ENCODE measurements at regions not wholly inside any gene's neighbourhood (a gene's known extent, or its start where the extent isn't known, plus 50 kb on each side); places are given as distances from the start of the nearest gene placed in this dataset.

DNA sequence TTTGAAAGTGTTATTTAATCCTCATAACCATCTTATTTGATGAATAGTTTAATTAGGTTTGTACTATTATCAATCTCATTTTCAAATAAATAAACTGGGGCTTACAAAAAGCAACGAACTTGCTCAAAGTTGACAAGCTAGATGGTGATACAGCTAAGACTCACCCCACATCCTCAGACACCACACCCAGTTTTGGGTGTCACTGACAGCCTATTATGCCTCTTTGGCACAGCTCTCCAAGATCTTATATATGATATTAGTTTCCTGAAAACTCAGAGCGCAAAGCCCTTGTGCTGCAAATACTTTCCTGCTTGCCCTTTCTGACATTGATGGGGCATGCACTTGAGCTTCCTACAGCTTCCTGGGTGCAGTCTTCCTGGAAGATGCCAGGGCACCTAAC is 223.4 kb upstream of the GADL1 start:
- H3K4me1 ChIP-seq (ENCODE audit: control insufficient read depth in 1 of 2, insufficient read depth in 2 of 2, low read length in 2 of 2): no peaks in the 10 kb centered on the region
- H4K20me1 ChIP-seq (ENCODE audit: insufficient read depth): no peaks in the 10 kb centered on the region
- no peak overlapping the region for H3K4me3 ChIP-seq (replicated peaks in 1 of 2; ENCODE audit: low read depth in 1 of 2, low read length in 2 of 2)
- ChIA-PET RAD21 (ENCODE audit: low non-redundant PET in 1 of 2, low total read pairs in 2 of 2, uncharacterized antibody in 2 of 2, unreplicated experiment in 2 of 2) (no interaction called here), CTCF (no interaction called here), POLR2A (no interaction called here)
- TF ChIP-seq FOSL1 (IDR thresholded peaks at IDR 0.05; ENCODE audit: low read depth): no peak
- TF ChIP-seq TCF7L2 (IDR thresholded peaks at IDR 0.05; ENCODE audit: borderline replicate concordance, extremely low read depth, insufficient read depth, insufficient read length): no peak
- no peak for TF ChIP-seq ELF1 (IDR thresholded peaks at IDR 0.05; ENCODE audit: borderline replicate concordance, low read depth)
- no peak overlapping the region for H2AFZ ChIP-seq (ENCODE audit: low read depth, low read length, poor library complexity, severe bottlenecking)
- no peaks in the 10 kb centered on the region for H3K27me3 ChIP-seq (ENCODE audit: insufficient read depth, low read length)
- no peaks in the 10 kb centered on the region for H3K9me2 ChIP-seq (ENCODE audit: insufficient read depth)
- intact Hi-C loops (cut with micrococcal nuclease): no loop called here
- ATAC-seq (no peak), DNase-seq (ENCODE audit: low read depth, low spot score) (no peak)
- H3K79me2 ChIP-seq (ENCODE audit: insufficient read depth, low read length): no peaks in the 10 kb centered on the region
- no peaks in the 10 kb centered on the region for H3K36me3 ChIP-seq (ENCODE audit: control insufficient read depth in 1 of 2, insufficient read depth in 2 of 2, low read length in 2 of 2)
- no peaks in the 10 kb centered on the region for H3K9me3 ChIP-seq (ENCODE audit: control insufficient read depth in 1 of 2, insufficient read depth in 1 of 2, low read depth in 1 of 2, low read length in 2 of 2)
- no peak overlapping the region for H3K4me2 ChIP-seq (ENCODE audit: low read length)
- no peak overlapping the region for H3K9ac ChIP-seq (ENCODE audit: low read length)
- BruUV-seq (replicated peaks): no TSS peak
- no peak overlapping the region for H3K27ac ChIP-seq (ENCODE audit: low read depth, low read length)

DNA sequence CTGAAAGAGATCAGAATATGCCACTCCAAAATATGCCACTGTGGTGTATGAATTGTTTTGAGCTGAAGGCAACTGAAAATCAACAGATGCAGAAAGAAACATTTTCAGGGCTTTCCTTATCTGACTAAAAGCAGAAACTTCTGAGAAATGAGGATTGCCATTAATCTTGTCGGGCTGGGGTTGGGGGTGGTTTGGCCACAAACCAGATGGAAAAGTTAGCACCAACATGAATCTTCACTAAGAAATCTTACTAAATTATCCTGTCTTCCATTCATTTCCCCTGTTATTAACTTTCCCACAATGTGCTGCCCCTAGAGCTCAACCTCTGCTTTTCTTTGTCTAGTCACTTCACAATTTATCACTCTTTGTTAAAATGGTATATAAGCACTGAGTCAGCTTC is 229.9 kb upstream of the GADL1 start:
- TF ChIP-seq, protein P1, sequence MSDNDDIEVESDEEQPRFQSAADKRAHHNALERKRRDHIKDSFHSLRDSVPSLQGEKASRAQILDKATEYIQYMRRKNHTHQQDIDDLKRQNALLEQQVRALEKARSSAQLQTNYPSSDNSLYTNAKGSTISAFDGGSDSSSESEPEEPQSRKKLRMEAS (IDR thresholded peaks at IDR 0.05): no peak
- TF ChIP-seq, protein P2, sequence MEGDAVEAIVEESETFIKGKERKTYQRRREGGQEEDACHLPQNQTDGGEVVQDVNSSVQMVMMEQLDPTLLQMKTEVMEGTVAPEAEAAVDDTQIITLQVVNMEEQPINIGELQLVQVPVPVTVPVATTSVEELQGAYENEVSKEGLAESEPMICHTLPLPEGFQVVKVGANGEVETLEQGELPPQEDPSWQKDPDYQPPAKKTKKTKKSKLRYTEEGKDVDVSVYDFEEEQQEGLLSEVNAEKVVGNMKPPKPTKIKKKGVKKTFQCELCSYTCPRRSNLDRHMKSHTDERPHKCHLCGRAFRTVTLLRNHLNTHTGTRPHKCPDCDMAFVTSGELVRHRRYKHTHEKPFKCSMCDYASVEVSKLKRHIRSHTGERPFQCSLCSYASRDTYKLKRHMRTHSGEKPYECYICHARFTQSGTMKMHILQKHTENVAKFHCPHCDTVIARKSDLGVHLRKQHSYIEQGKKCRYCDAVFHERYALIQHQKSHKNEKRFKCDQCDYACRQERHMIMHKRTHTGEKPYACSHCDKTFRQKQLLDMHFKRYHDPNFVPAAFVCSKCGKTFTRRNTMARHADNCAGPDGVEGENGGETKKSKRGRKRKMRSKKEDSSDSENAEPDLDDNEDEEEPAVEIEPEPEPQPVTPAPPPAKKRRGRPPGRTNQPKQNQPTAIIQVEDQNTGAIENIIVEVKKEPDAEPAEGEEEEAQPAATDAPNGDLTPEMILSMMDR (IDR thresholded peaks at IDR 0.05 in 2 of 3, conservative IDR thresholded peaks at IDR 0.05 in 1 of 3; ENCODE audit: borderline replicate concordance in 1 of 3, insufficient read depth in 1 of 3, low read depth in 2 of 3, low read length in 2 of 3): no peak
- Histone ChIP-seq H3K9ac (ENCODE audit: low read length) (no peak overlapping the region), H3K9me3 (ENCODE audit: control insufficient read depth in 1 of 2, insufficient read depth in 1 of 2, low read depth in 1 of 2, low read length in 2 of 2) (0 out of 4 replicates have a peak, but pooled peaks cover 0 to 4% of the 10 kb centered on the region in 2 experiments), H3K4me2 (ENCODE audit: low read length) (no peak overlapping the region), H3K9me2 (ENCODE audit: insufficient read depth) (no peaks in the 10 kb centered on the region), H3K36me3 (ENCODE audit: control insufficient read depth in 1 of 2, insufficient read depth in 2 of 2, low read length in 2 of 2) (no peaks in the 10 kb centered on the region), H2AFZ (ENCODE audit: low read depth, low read length, poor library complexity, severe bottlenecking) (no peak overlapping the region), H3K27me3 (ENCODE audit: insufficient read depth, low read length) (no peaks in the 10 kb centered on the region), H3K4me1 (ENCODE audit: control insufficient read depth in 1 of 2, insufficient read depth in 2 of 2, low read length in 2 of 2) (no peaks in the 10 kb centered on the region), H4K20me1 (ENCODE audit: insufficient read depth) (no peaks in the 10 kb centered on the region), H3K79me2 (ENCODE audit: insufficient read depth, low read length) (no peaks in the 10 kb centered on the region), H3K27ac (ENCODE audit: low read depth, low read length) (no peak overlapping the region), H3K4me3 (replicated peaks in 1 of 2; ENCODE audit: low read depth in 1 of 2, low read length in 2 of 2) (no peak overlapping the region)
- ChIA-PET POLR2A (no interaction called here), CTCF (no interaction called here), RAD21 (ENCODE audit: low non-redundant PET in 1 of 2, low total read pairs in 2 of 2, uncharacterized antibody in 2 of 2, unreplicated experiment in 2 of 2) (no interaction called here)
- ATAC-seq (no peak), DNase-seq (ENCODE audit: low read depth, low spot score) (no peak)
- BruUV-seq (replicated peaks): no TSS peak
- intact Hi-C loops (cut with micrococcal nuclease): no loop called here

Data from HCT116 (cell line).